PC-9 (cell line): ENCODE measurements at regions not wholly inside any gene's neighbourhood (a gene's known extent, or its start where the extent isn't known, plus 50 kb on each side); places are given as distances from the start of the nearest gene placed in this dataset.

Source experiments
- EZH2 ChIP-seq: fragments of 200-600 bp; sonication (generic); IDR thresholded peaks from 2 replicates; pipeline ENCODE4 v1.8.0; 2017; ENCODE audit warnings: antibody characterized with exemption, low read depth
- TF ChIP-seq, protein P1 (sequence below): fragments of 200-600 bp; sonication (generic); conservative IDR thresholded peaks from 2 replicates; pipeline ENCODE4 v1.6.1; 2017; ENCODE audit warnings: mixed run types, antibody characterized with exemption, mild to moderate bottlenecking, moderate library complexity

DNA sequence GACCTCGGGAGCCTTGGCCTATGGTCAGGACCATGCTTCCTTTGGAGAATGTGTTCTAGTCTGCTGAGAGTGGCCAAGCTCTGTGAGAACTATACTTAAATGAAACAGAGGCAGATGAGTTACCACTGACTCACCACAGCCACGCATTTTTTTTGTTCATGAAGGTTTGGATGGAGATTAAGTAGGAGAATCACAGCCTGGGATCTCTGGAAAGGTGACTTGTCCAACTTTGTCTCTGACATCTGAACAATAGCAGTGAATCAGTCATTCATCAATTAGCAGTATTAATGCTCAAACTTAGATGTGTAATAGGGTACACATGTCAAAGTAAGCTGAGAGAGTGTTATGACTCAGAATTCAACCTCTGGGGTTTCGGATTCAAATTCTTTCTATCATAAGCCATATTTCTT, 100.7 kb upstream of the ANO3 start:
- TF ChIP-seq, protein P1, sequence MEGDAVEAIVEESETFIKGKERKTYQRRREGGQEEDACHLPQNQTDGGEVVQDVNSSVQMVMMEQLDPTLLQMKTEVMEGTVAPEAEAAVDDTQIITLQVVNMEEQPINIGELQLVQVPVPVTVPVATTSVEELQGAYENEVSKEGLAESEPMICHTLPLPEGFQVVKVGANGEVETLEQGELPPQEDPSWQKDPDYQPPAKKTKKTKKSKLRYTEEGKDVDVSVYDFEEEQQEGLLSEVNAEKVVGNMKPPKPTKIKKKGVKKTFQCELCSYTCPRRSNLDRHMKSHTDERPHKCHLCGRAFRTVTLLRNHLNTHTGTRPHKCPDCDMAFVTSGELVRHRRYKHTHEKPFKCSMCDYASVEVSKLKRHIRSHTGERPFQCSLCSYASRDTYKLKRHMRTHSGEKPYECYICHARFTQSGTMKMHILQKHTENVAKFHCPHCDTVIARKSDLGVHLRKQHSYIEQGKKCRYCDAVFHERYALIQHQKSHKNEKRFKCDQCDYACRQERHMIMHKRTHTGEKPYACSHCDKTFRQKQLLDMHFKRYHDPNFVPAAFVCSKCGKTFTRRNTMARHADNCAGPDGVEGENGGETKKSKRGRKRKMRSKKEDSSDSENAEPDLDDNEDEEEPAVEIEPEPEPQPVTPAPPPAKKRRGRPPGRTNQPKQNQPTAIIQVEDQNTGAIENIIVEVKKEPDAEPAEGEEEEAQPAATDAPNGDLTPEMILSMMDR, result no peak
- TF ChIP-seq EZH2, result no peak
